Mesodermal cell (in vitro differentiated cells): ENCODE measurements at regions not wholly inside any gene's neighbourhood (a gene's known extent, or its start where the extent isn't known, plus 50 kb on each side); places are given as distances from the start of the nearest gene placed in this dataset.

ENCODE experiments used
- H3K27ac ChIP-seq: 2 replicates; pipeline ENCODE4 v1.7.0; 2013; ENCODE audit warnings: mild to moderate bottlenecking, low read depth, low read length, moderate library complexity; ENCODE audit not compliant: severe bottlenecking
- H3K36me3 ChIP-seq: 2 replicates; pipeline ENCODE4 v1.7.1; 2013; ENCODE audit warnings: mild to moderate bottlenecking, low read length, moderate library complexity; ENCODE audit not compliant: control insufficient read depth, insufficient read depth
- H3K4me1 ChIP-seq: one replicate; pipeline ENCODE4 v1.7.1; 2013; ENCODE audit warnings: mild to moderate bottlenecking, low read length; ENCODE audit not compliant: insufficient read depth, control insufficient read depth, poor library complexity, severe bottlenecking
- H3K4me3 ChIP-seq: 2 replicates; pipeline ENCODE4 v1.7.0; 2013; ENCODE audit warnings: low read length, control low read depth, mild to moderate bottlenecking; ENCODE audit not compliant: insufficient read depth, poor library complexity, severe bottlenecking; ENCODE audit errors: extremely low read depth
- H3K9me3 ChIP-seq: 2 replicates; pipeline ENCODE4 v1.7.1; 2013; ENCODE audit warnings: mild to moderate bottlenecking, low read length, moderate library complexity; ENCODE audit not compliant: control insufficient read depth
- WGBS, 2 experiments: methylation state at CpG; one replicate each; pipeline ENCODE4 v1.1.5; 2013; ENCODE audit warnings: missing lambda C conversion rate in 2 of 2; ENCODE audit not compliant: insufficient coverage in 2 of 2; 5-methylcytosine and 5-hydroxymethylcytosine counted together

- Histone ChIP-seq H3K4me1 (no peaks in the 10 kb centered on the region), H3K9me3 (no peaks in the 10 kb centered on the region), H3K4me3 (no peak overlapping the region), H3K36me3 (no peaks in the 10 kb centered on the region), H3K27ac (no peak overlapping the region)
Measured at GRCh38 chr5:27598576-27598975, 560.2 kb upstream of the CDH9 start.

DNA sequence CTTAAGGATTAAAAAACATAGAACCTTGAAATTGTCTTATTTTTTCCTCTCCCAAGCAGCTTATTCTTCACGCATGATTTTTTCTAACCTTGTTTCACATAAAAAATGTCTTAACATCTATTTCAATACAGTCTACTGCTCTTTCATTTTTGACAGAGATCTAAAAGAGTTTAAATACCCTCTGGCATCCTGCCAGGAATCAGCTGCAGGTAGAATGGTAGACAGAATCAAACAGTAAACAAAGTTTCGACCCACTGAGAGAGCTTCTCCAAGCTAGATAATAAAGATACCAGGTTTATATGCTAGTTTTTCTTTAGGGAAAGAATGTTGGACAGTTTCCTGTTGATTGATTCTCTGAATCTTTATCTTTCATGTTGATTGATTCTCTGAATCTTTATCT lies 555.8 kb upstream of the CDH9 start:
- no peak overlapping the region for H3K27ac ChIP-seq
- no peaks in the 10 kb centered on the region for H3K9me3 ChIP-seq
- no peaks in the 10 kb centered on the region for H3K36me3 ChIP-seq
- H3K4me3 ChIP-seq = no peak overlapping the region
- peaks cover 5% of the 10 kb centered on the region for H3K4me1 ChIP-seq
- WGBS, 2 experiments = 100% methylated on average over 1 of the region's 2 CpGs

GRCh38 chr5:27592231-27592630 lies 553.8 kb upstream of the CDH9 start:
- no peaks in the 10 kb centered on the region for H3K36me3 ChIP-seq
- H3K27ac ChIP-seq = no peak overlapping the region
- H3K4me3 ChIP-seq = no peak overlapping the region
- H3K9me3 ChIP-seq = no peaks in the 10 kb centered on the region
- WGBS, 2 experiments = no CpG with 5 or more reads among the region's 1 CpG
- H3K4me1 ChIP-seq = peaks cover 5% of the 10 kb centered on the region

GRCh38 chr5:27590503-27590902 lies 552.1 kb upstream of the CDH9 start:
- Histone ChIP-seq H3K27ac (no peak overlapping the region), H3K4me3 (no peak overlapping the region), H3K9me3 (no peaks in the 10 kb centered on the region), H3K4me1 (peaks cover 5% of the 10 kb centered on the region), H3K36me3 (no peaks in the 10 kb centered on the region)
- 98 to 100% methylated on average over 6 of the region's 6 CpGs for WGBS, 2 experiments

DNA sequence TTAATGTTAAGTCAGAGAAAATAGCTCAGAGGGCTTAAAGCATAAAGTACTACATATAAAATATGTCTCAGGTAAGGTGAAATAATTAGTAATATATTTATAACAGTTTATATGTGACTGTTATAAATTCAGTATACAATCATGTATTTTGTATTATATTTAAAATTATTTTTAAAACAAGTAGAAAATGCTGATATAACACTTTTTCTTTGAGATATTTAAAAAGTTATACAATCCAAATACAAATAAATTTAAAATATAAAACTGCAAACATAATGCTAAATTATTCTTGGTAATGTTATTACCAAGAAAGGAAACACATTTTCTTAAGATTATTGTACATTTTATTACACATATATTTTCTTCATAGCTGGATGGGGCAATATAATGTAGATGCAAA lies 539.9 kb upstream of the CDH9 start:
- H3K4me3 ChIP-seq = no peak overlapping the region
- no peaks in the 10 kb centered on the region for H3K4me1 ChIP-seq
- H3K27ac ChIP-seq = no peak overlapping the region
- H3K36me3 ChIP-seq = no peaks in the 10 kb centered on the region
- no peaks in the 10 kb centered on the region for H3K9me3 ChIP-seq

DNA sequence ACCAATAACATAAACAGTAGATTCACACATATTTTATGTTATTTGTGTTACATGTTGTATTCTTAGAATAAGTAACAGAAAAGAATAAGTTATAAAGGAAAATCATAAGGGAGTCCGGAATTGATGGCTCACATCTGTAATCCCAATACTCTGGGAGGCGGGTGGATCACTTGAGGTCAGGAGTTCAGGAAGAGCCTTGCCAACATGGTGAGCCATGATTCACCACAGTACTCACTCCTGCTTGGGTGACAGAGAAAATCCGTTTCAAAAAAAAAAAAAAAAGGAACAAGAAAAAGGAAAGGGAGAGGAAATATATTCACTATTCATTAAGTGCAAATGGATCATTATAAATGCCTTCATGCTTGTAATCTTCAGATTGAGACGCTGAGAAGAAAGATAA lies 533.3 kb upstream of the CDH9 start:
- Histone ChIP-seq H3K4me3 (no peak overlapping the region), H3K27ac (no peak overlapping the region), H3K36me3 (no peaks in the 10 kb centered on the region), H3K9me3 (no peaks in the 10 kb centered on the region), H3K4me1 (no peaks in the 10 kb centered on the region)
- no CpG with 5 or more reads among the region's 4 CpGs for WGBS, 2 experiments

- Histone ChIP-seq H3K9me3 (no peaks in the 10 kb centered on the region), H3K4me3 (no peak overlapping the region), H3K27ac (no peak overlapping the region), H3K4me1 (no peaks in the 10 kb centered on the region), H3K36me3 (no peaks in the 10 kb centered on the region)
- no CpG with 5 or more reads among the region's 2 CpGs for WGBS, 2 experiments
Measured at GRCh38 chr5:27568811-27569210, 530.4 kb upstream of the CDH9 start.

GRCh38 chr5:27561408-27561807 lies 523.0 kb upstream of the CDH9 start:
- H3K36me3 ChIP-seq = no peaks in the 10 kb centered on the region

GRCh38 chr5:27548484-27548883 lies 510.1 kb upstream of the CDH9 start:
- 0% methylated on average over 1 of the region's 2 CpGs; no CpG with 5 or more reads in 1 of the 2 experiments for WGBS, 2 experiments
- H3K27ac ChIP-seq = no peak overlapping the region
- H3K4me1 ChIP-seq = no peaks in the 10 kb centered on the region
- H3K36me3 ChIP-seq = no peaks in the 10 kb centered on the region
- H3K9me3 ChIP-seq = no peaks in the 10 kb centered on the region
- no peak overlapping the region for H3K4me3 ChIP-seq

More at GRCh38 chr5:27561408-27561807, 523.0 kb upstream of the CDH9 start:
- Histone ChIP-seq H3K4me3 (no peak overlapping the region), H3K9me3 (no peaks in the 10 kb centered on the region), H3K4me1 (no peaks in the 10 kb centered on the region), H3K27ac (no peak overlapping the region)
- 77 to 83% methylated on average over 7 to 10 of the region's 16 CpGs for WGBS, 2 experiments

- H3K9me3 ChIP-seq = no peaks in the 10 kb centered on the region
- no peaks in the 10 kb centered on the region for H3K4me1 ChIP-seq
- no peak overlapping the region for H3K27ac ChIP-seq
- H3K36me3 ChIP-seq = no peaks in the 10 kb centered on the region
- no peak overlapping the region for H3K4me3 ChIP-seq
Measured at GRCh38 chr5:27535031-27535557, 496.7 kb upstream of the CDH9 start.

- H3K4me3 ChIP-seq = no peak overlapping the region
- H3K4me1 ChIP-seq = no peaks in the 10 kb centered on the region
- H3K9me3 ChIP-seq = no peaks in the 10 kb centered on the region
- H3K36me3 ChIP-seq = no peaks in the 10 kb centered on the region
- WGBS, 2 experiments = 90 to 100% methylated on average over 1 of the region's 1 CpG
- no peak overlapping the region for H3K27ac ChIP-seq
Measured at GRCh38 chr5:27532305-27532704, 493.9 kb upstream of the CDH9 start.

GRCh38 chr5:27524515-27524914 lies 486.1 kb upstream of the CDH9 start:
- no peaks in the 10 kb centered on the region for H3K36me3 ChIP-seq
- no peaks in the 10 kb centered on the region for H3K4me1 ChIP-seq
- H3K9me3 ChIP-seq = no peaks in the 10 kb centered on the region
- H3K27ac ChIP-seq = no peak overlapping the region
- H3K4me3 ChIP-seq = no peak overlapping the region
